DOHH2 (cell line): ENCODE measurements at regions not wholly inside any gene's neighbourhood (a gene's known extent, or its start where the extent isn't known, plus 50 kb on each side); places are given as distances from the start of the nearest gene placed in this dataset.
A peak's percentile ranks its signal among the peaks of the same experiment; 100 is the strongest.

Source experiments
- H3F3A ChIP-seq: fragments of 200-600 bp; sonication (generic), shearing (Covaris generic); 2 replicates; pipeline ENCODE4 v1.6.0; 2016; ENCODE audit warnings: antibody characterized with exemption, mild to moderate bottlenecking; ENCODE audit not compliant: control insufficient read depth, insufficient read depth
- H3K27ac ChIP-seq: fragments of 200-600 bp; sonication (generic); 2 replicates; pipeline ENCODE4 v1.5.1; 2014; ENCODE audit warnings: low read depth, mild to moderate bottlenecking, low read length, moderate library complexity
- H3K27me3 ChIP-seq: fragments of 200-600 bp; sonication (generic); 2 replicates; pipeline ENCODE4 v1.6.1; 2014; ENCODE audit warnings: mild to moderate bottlenecking, low read length, mixed read lengths; ENCODE audit not compliant: control insufficient read depth
- H3K36me3 ChIP-seq: fragments of 200-600 bp; sonication (generic); 2 replicates; pipeline ENCODE4 v1.6.1; 2014; ENCODE audit warnings: mild to moderate bottlenecking, low read length, moderate library complexity, mixed read lengths; ENCODE audit not compliant: control insufficient read depth
- H3K4me1 ChIP-seq: fragments of 200-600 bp; sonication (generic); 2 replicates; pipeline ENCODE4 v1.6.1; 2014; ENCODE audit warnings: mild to moderate bottlenecking, low read length, mixed read lengths; ENCODE audit not compliant: control insufficient read depth
- H3K4me2 ChIP-seq: fragments of 200-600 bp; sonication (generic); 2 replicates; pipeline ENCODE4 v1.6.0; 2014; ENCODE audit warnings: mild to moderate bottlenecking, low read length, moderate library complexity
- H3K4me3 ChIP-seq: fragments of 200-600 bp; sonication (generic); 2 replicates; pipeline ENCODE4 v1.5.1; 2014; ENCODE audit warnings: mild to moderate bottlenecking, low read length, mixed read lengths
- H3K79me2 ChIP-seq: fragments of 200-600 bp; sonication (generic); 2 replicates; pipeline ENCODE4 v1.6.1; 2014; ENCODE audit warnings: mild to moderate bottlenecking, low read length, mixed read lengths; ENCODE audit not compliant: control insufficient read depth
- H3K9me2 ChIP-seq: fragments of 200-600 bp; sonication (generic); replicated peaks from 2 replicates; pipeline ENCODE4 v1.6.1; 2014; ENCODE audit warnings: mild to moderate bottlenecking, low read length, mixed read lengths; ENCODE audit not compliant: control insufficient read depth
- H3K9me3 ChIP-seq: fragments of 200-600 bp; sonication (generic); 2 replicates; pipeline ENCODE4 v1.6.1; 2014; ENCODE audit warnings: antibody characterized with exemption, low read length, mixed read lengths; ENCODE audit not compliant: control insufficient read depth, insufficient read depth
- H4K20me1 ChIP-seq: fragments of 200-600 bp; sonication (generic); 2 replicates; pipeline ENCODE4 v1.6.0; 2014; ENCODE audit warnings: low read depth, mild to moderate bottlenecking, antibody characterized with exemption, low read length, moderate library complexity; ENCODE audit not compliant: control insufficient read depth, insufficient read depth
- CTCF ChIP-seq: fragments of 200-600 bp; sonication (generic); IDR thresholded peaks from one replicate; pipeline ENCODE4 v1.5.1; 2014; ENCODE audit warnings: antibody characterized with exemption, mild to moderate bottlenecking, low read depth, low read length; ENCODE audit not compliant: poor library complexity, severe bottlenecking
- EZH2phosphoT487 ChIP-seq: fragments of 200-600 bp; sonication (generic); IDR thresholded peaks from 2 replicates; pipeline ENCODE4 v1.6.1; 2017; ENCODE audit warnings: borderline replicate concordance, mild to moderate bottlenecking, antibody characterized with exemption, low read length, moderate library complexity, mixed read lengths

DNA sequence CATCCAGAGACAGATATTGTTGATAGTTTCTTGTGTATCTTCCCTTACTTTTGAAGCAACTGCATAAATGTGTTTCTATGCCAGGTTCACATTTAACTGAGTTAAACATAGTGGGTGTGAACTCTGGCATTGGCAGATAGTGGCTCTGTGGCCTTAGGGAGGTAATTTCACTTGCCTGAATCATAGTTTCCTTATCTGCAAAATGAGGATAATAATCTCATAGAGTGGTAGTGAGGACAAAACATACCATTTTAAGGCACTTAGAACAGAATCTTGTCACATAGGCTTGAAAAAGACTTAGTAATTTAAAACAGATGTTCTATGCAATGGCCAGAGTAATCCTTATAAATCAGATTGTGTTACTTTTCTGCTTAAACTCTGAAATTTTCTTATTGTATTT lies 56.4 kb upstream of the SYN3 start:
- Histone ChIP-seq H3K79me2 (no peaks in the 10 kb centered on the region), H3K9me3 (no peaks in the 10 kb centered on the region), H3K27ac (peak overlapping the region; percentile 94), H3K4me2 (no peak overlapping the region), H3K4me3 (no peak overlapping the region), H3K36me3 (no peaks in the 10 kb centered on the region), H3K9me2 (no peaks in the 10 kb centered on the region), H3K4me1 (peaks cover 78% of the 10 kb centered on the region), H3F3A (peaks cover 16% of the 10 kb centered on the region), H4K20me1 (no peaks in the 10 kb centered on the region), H3K27me3 (no peaks in the 10 kb centered on the region)
- no peak for TF ChIP-seq CTCF
- no peak for TF ChIP-seq EZH2phosphoT487

- Histone ChIP-seq H3K9me2 (no peaks in the 10 kb centered on the region), H3K4me2 (peak overlapping the region; percentile 63), H3K79me2 (no peaks in the 10 kb centered on the region), H4K20me1 (no peaks in the 10 kb centered on the region), H3K27me3 (no peaks in the 10 kb centered on the region), H3K4me3 (peak overlapping the region; percentile 42), H3K36me3 (no peaks in the 10 kb centered on the region), H3K9me3 (no peaks in the 10 kb centered on the region), H3F3A (peaks cover 16% of the 10 kb centered on the region), H3K27ac (peak overlapping the region; percentile 94), H3K4me1 (peaks cover 78% of the 10 kb centered on the region)
- no peak for TF ChIP-seq EZH2phosphoT487
- no peak for TF ChIP-seq CTCF
These were observed 54.4 kb upstream of the SYN3 start for GRCh38 chr22:33112580-33112979.

DNA sequence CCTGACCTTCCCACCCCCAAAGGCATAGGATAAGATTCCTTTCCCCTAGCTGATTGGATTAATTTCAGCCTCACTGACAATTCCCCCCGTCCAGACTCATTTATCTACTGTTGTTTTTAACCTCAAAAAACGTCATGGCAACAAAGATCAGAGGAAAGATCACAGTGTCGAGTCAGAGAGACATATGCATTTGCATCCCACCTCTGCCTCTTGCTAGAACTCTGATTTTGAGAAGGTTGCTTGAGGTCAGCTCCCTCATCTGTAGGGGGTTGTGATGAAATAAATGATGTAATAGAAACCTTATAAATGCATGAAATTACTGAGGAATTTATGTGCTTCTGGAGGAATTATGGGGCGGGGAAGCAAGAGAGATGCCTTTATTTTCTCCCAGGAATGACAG lies 53.3 kb upstream of the SYN3 start:
- TF ChIP-seq CTCF (no peak), EZH2phosphoT487 (no peak)
- no peaks in the 10 kb centered on the region for H3K9me3 ChIP-seq

More for the DNA sequence above, 53.3 kb upstream of the SYN3 start:
- H4K20me1 ChIP-seq, result no peaks in the 10 kb centered on the region
- peaks cover 67% of the 10 kb centered on the region for H3K4me1 ChIP-seq
- no peaks in the 10 kb centered on the region for H3K79me2 ChIP-seq
- H3K4me3 ChIP-seq, result peak overlapping the region; percentile 42
- H3K4me2 ChIP-seq, result peak overlapping the region; percentile 63
- no peaks in the 10 kb centered on the region for H3K27me3 ChIP-seq
- no peaks in the 10 kb centered on the region for H3K36me3 ChIP-seq
- no peaks in the 10 kb centered on the region for H3K9me2 ChIP-seq
- peak overlapping the region; percentile 94 for H3K27ac ChIP-seq
- H3F3A ChIP-seq, result peaks cover 16% of the 10 kb centered on the region
